HL-60 (cell line): ENCODE measurements at regions not wholly inside any gene's neighbourhood (a gene's known extent, or its start where the extent isn't known, plus 50 kb on each side); places are given as distances from the start of the nearest gene placed in this dataset.

Experiments used
- DNase-seq, 2 experiments: peaks; one replicate each; pipeline ENCODE4 v3.0.0-alpha.2; 2010 to 2020; ENCODE audit warnings: low read depth in 1 of 2, low spot score in 1 of 2
- H3K27ac ChIP-seq: fragments of 250-450 bp; sonication (Bioruptor Pico); replicated peaks from 2 replicates; pipeline ENCODE4 v1.5.1; 2020; ENCODE audit warnings: mild to moderate bottlenecking, moderate library complexity
- H3K27me3 ChIP-seq: fragments of 250-450 bp; sonication (Bioruptor Pico); 2 replicates; pipeline ENCODE4 v1.5.1; 2021; ENCODE audit warnings: mild to moderate bottlenecking, moderate library complexity; ENCODE audit not compliant: insufficient read depth, poor library complexity, severe bottlenecking
- H3K4me3 ChIP-seq: replicated peaks from 2 replicates; pipeline ENCODE4 v1.5.1; 2011; ENCODE audit warnings: mild to moderate bottlenecking, control low read depth, low read length; ENCODE audit not compliant: insufficient read depth
- GABPA ChIP-seq: IDR thresholded peaks from 2 replicates; pipeline ENCODE4 v1.6.1; 2012; ENCODE audit warnings: low read depth
- POLR2AphosphoS5 ChIP-seq: IDR thresholded peaks from 2 replicates; pipeline ENCODE4 v1.6.1; 2012; ENCODE audit warnings: low read depth
- SPI1 ChIP-seq: IDR thresholded peaks from 2 replicates; pipeline ENCODE4 v1.6.1; 2012; ENCODE audit warnings: low read depth, mild to moderate bottlenecking, borderline replicate concordance
- TF ChIP-seq, protein P1 (sequence below): IDR thresholded peaks from 2 replicates; pipeline ENCODE4 v1.6.1; 2012; ENCODE audit warnings: low read depth; ENCODE audit not compliant: insufficient replicate concordance
- TF ChIP-seq, protein P2 (sequence below): IDR thresholded peaks from one replicate; pipeline ENCODE4 v1.5.1; 2011; ENCODE audit warnings: low read length, control low read depth, inconsistent platforms; ENCODE audit not compliant: insufficient read depth

DNA sequence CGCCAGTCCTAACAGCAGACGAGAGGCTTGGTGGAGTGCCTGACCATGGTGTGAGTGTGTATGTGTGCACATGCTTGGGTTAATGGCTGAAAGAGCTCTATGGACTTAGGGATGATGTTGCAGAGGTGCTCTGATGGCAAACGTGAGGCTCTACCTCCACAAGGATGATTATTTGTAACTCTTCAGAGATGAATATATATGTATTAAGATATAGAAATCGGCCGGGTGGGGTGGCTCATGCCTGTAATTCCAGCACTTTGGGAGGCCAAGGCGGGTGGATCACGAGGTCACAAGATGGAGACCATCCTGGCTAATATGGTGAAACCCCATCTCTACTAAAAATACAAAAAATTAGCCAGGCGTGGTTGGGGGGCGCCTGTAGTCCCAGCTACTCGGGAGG, 253.4 kb upstream of the CDH18 start:
- H3K27me3 ChIP-seq: no peaks in the 10 kb centered on the region
- H3K4me3 ChIP-seq: no peak overlapping the region
- TF ChIP-seq GABPA (no peak), SPI1 (no peak), POLR2AphosphoS5 (no peak)
- TF ChIP-seq, protein P1, sequence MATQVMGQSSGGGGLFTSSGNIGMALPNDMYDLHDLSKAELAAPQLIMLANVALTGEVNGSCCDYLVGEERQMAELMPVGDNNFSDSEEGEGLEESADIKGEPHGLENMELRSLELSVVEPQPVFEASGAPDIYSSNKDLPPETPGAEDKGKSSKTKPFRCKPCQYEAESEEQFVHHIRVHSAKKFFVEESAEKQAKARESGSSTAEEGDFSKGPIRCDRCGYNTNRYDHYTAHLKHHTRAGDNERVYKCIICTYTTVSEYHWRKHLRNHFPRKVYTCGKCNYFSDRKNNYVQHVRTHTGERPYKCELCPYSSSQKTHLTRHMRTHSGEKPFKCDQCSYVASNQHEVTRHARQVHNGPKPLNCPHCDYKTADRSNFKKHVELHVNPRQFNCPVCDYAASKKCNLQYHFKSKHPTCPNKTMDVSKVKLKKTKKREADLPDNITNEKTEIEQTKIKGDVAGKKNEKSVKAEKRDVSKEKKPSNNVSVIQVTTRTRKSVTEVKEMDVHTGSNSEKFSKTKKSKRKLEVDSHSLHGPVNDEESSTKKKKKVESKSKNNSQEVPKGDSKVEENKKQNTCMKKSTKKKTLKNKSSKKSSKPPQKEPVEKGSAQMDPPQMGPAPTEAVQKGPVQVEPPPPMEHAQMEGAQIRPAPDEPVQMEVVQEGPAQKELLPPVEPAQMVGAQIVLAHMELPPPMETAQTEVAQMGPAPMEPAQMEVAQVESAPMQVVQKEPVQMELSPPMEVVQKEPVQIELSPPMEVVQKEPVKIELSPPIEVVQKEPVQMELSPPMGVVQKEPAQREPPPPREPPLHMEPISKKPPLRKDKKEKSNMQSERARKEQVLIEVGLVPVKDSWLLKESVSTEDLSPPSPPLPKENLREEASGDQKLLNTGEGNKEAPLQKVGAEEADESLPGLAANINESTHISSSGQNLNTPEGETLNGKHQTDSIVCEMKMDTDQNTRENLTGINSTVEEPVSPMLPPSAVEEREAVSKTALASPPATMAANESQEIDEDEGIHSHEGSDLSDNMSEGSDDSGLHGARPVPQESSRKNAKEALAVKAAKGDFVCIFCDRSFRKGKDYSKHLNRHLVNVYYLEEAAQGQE: no peak
- TF ChIP-seq, protein P2, sequence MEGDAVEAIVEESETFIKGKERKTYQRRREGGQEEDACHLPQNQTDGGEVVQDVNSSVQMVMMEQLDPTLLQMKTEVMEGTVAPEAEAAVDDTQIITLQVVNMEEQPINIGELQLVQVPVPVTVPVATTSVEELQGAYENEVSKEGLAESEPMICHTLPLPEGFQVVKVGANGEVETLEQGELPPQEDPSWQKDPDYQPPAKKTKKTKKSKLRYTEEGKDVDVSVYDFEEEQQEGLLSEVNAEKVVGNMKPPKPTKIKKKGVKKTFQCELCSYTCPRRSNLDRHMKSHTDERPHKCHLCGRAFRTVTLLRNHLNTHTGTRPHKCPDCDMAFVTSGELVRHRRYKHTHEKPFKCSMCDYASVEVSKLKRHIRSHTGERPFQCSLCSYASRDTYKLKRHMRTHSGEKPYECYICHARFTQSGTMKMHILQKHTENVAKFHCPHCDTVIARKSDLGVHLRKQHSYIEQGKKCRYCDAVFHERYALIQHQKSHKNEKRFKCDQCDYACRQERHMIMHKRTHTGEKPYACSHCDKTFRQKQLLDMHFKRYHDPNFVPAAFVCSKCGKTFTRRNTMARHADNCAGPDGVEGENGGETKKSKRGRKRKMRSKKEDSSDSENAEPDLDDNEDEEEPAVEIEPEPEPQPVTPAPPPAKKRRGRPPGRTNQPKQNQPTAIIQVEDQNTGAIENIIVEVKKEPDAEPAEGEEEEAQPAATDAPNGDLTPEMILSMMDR: no peak
- DNase-seq: no peak
- H3K27ac ChIP-seq: no peak overlapping the region

DNA sequence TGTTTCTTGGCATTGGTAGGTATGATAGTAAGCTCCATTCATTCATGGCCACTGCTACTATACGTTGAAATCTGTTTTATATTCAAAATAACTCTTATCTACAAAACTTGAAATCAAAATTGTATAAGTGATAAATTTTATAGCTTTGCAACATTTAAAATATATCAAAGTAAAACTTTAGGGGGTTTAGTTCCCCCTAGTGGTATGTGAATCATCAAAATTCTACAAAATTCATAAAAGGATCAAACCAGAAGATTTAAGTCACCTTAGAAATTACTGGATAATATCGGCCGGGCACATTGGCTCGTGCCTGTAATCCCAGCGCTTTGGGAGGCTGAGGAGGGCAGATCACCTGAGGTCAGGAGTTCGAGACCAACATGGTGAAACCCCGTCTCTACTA, 243.0 kb upstream of the CDH18 start:
- TF ChIP-seq POLR2AphosphoS5 (no peak), SPI1 (no peak), GABPA (no peak)
- TF ChIP-seq, protein P2: no peak
- TF ChIP-seq, protein P1: no peak
- H3K27ac ChIP-seq: no peak overlapping the region
- H3K27me3 ChIP-seq: no peaks in the 10 kb centered on the region
- H3K4me3 ChIP-seq: no peak overlapping the region
- no peak for DNase-seq

DNA sequence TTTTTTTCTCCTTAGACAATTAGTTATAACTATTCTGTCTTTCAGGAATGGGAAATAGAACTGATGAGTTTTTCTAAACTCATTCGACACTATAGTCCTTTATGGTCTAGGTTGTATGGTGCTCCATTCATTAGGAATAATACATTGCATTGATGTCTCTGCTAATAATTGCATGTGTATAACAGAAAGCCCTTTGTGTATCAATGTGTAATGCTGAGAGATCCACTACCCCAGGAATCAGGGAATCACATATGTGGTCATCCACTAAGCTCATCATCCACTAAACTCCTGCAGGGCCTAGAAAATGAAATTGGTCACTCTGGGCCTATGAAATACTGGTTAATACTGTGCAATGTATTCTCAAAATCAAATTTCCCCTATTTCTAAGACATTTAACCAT, 242.0 kb upstream of the CDH18 start:
- Histone ChIP-seq H3K27me3 (no peaks in the 10 kb centered on the region), H3K4me3 (no peak overlapping the region), H3K27ac (no peak overlapping the region)
- TF ChIP-seq POLR2AphosphoS5: no peak
- TF ChIP-seq, protein P1: no peak
- no peak for TF ChIP-seq GABPA
- no peak for TF ChIP-seq SPI1
- TF ChIP-seq, protein P2: no peak
- no peak for DNase-seq
